ENCODE measurements at regions not wholly inside any gene's neighbourhood (a gene's known extent, or its start where the extent isn't known, plus 50 kb on each side); places are given as distances from the start of the nearest gene placed in this dataset.

- Mint-ChIP-seq H3K9me3 (peaks cover 4 to 32% (median 16%) of the 10 kb centered on the region in 7 donors), H3K4me3 (no peak overlapping the region), H3K27ac (no peak overlapping the region), H3K4me1 (no peaks in the 10 kb centered on the region), H3K27me3 (peaks cover 15 to 25% (median 21%) of the 10 kb centered on the region in 3 donors), H3K36me3 (peaks cover 6 to 8% of the 10 kb centered on the region in 2 donors)
- DNase-seq (no peak), ATAC-seq (ENCODE audit: low read depth in 2 of 2) (no peak)
These were observed 133.3 kb upstream of the NAMPT start for GRCh38 chr7:106418094-106418493.

DNA sequence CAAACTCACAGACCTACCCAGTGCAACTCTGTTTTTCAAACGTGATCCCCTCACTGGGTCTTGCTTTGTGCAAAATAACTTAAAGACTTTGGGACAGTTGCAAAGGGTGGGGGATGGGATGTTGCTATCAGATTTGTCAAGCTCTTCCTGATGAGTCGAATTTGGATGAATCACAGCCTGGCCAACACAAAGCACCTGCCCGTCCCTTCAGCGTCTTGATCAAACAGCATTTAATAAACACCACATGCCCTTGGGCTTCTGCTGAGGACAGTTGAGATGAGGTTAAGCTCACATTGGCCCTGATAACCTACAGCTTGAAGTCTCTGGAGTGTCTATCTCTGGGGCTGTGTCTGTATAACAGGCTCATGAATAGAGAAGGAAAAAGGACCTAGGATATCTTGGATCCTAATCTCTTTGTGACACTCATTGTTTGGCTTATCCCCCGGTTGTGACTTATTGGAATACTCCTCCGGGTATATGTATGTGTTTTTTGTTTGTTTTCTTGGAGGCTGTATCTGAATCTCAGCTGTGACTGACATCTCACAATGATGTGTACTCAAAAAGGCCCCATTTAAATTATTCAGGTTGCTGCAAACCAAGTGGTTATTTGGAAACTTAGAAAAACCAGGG, 132.6 kb upstream of the NAMPT start:
- peaks cover 6 to 8% of the 10 kb centered on the region in 2 donors for H3K36me3 Mint-ChIP-seq
- H3K4me1 Mint-ChIP-seq: no peaks in the 10 kb centered on the region
- no peak overlapping the region for H3K27ac Mint-ChIP-seq
- DNase-seq (no peak), ATAC-seq (ENCODE audit: low read depth in 2 of 2) (no peak)
- peaks cover 4 to 32% (median 16%) of the 10 kb centered on the region in 7 donors for H3K9me3 Mint-ChIP-seq
- H3K27me3 Mint-ChIP-seq: peaks cover 15 to 26% (median 21%) of the 10 kb centered on the region in 3 donors
- H3K4me3 Mint-ChIP-seq: no peak overlapping the region

- no peak for ATAC-seq (ENCODE audit: low read depth in 2 of 2)
- Mint-ChIP-seq H3K27me3 (peaks cover 24 to 35% (median 30%) of the 10 kb centered on the region in 3 donors), H3K36me3 (peaks cover 6 to 8% of the 10 kb centered on the region in 2 donors), H3K27ac (no peak overlapping the region), H3K4me3 (no peak overlapping the region), H3K4me1 (no peaks in the 10 kb centered on the region), H3K9me3 (peaks cover 4 to 32% (median 16%) of the 10 kb centered on the region in 7 donors)
- no peak for DNase-seq
These were observed 131.6 kb upstream of the NAMPT start for GRCh38 chr7:106416430-106416829.

DNA sequence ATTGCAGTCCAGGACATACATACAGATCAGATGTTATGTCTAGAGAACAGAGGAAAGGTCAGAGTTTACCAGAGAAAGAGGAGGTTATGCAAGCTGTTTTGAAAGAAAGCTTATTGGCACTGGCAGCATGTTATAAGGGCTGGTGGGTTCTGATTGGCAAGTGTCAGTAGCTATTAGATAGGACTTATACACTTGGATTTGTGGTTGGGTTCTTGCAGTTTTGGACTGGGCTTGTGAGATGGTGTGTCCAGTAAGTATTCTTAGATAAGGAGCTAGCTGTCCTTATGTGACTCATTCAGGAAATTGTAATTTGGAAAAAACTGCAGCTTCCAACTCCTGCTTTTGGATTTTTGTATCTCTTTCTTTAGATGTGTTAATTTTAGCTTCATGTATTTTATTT, 130.7 kb upstream of the NAMPT start:
- Mint-ChIP-seq H3K27ac (no peak overlapping the region), H3K36me3 (peaks cover 6 to 8% of the 10 kb centered on the region in 2 donors), H3K4me3 (no peak overlapping the region), H3K27me3 (peaks cover 34 to 44% (median 36%) of the 10 kb centered on the region in 3 donors), H3K9me3 (peaks cover 4 to 32% (median 16%) of the 10 kb centered on the region in 7 donors), H3K4me1 (no peaks in the 10 kb centered on the region)
- DNase-seq: no peak
- ATAC-seq (ENCODE audit: low read depth in 2 of 2): no peak

DNA sequence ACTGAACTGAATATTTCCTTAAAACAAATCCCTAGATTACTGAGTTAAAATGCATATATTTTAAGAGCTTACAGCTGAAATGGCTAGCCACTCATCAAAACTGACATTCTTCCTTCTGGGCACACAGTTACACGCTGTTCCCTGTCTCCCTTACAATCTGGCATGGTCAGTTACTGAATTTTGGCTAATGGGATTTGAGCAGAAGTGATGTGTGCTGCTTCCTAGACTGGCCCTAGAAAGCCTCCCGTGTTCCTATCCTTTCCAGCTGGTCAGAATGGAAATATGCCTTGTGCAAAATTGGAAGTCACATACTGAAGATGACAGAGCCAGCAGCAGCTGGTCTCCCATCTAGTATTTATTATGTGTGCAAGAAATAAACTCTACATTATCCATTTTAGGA, 128.7 kb upstream of the NAMPT start:
- Mint-ChIP-seq H3K4me1 (no peaks in the 10 kb centered on the region), H3K27ac (no peak overlapping the region), H3K36me3 (peaks cover 6 to 8% of the 10 kb centered on the region in 2 donors), H3K27me3 (peaks cover 28 to 35% (median 32%) of the 10 kb centered on the region in 3 donors), H3K4me3 (no peak overlapping the region), H3K9me3 (peaks cover 4 to 28% (median 16%) of the 10 kb centered on the region in 7 donors)
- DNase-seq: no peak
- no peak for ATAC-seq (ENCODE audit: low read depth in 2 of 2)

GRCh38 chr7:106405697-106406141, 120.9 kb upstream of the NAMPT start:
- DNase-seq (no peak), ATAC-seq (ENCODE audit: low read depth in 2 of 2) (no peak)
- H3K4me3 Mint-ChIP-seq: no peak overlapping the region
- H3K9me3 Mint-ChIP-seq: peaks cover 0 to 7% (median 3%) of the 10 kb centered on the region in 7 donors
- no peaks in the 10 kb centered on the region for H3K4me1 Mint-ChIP-seq
- peaks cover 0 to 6% of the 10 kb centered on the region in 2 donors for H3K36me3 Mint-ChIP-seq
- H3K27ac Mint-ChIP-seq: no peak overlapping the region
- peaks cover 29 to 41% (median 36%) of the 10 kb centered on the region in 3 donors for H3K27me3 Mint-ChIP-seq

DNA sequence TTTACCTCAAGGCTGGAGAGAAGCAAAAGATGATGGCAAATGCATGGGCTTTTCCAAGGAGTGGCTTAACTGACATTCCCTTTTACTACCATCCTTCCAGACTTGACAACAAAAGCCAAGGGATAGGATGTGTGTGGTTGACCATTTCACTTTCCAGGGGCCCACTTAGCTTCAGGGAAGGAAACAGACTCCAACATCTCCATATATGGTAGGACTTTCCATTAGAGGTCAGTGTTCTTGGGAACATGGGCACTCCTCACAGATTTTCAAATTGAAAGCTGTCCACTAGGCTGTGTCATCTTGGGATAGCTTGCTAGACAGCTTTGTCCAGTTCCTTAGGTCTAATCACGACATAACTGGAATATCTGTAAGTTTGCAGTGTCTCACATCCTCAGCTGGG, 118.1 kb upstream of the NAMPT start:
- peaks cover 0 to 7% (median 3%) of the 10 kb centered on the region in 7 donors for H3K9me3 Mint-ChIP-seq
- no peak overlapping the region for H3K4me3 Mint-ChIP-seq
- no peaks in the 10 kb centered on the region for H3K4me1 Mint-ChIP-seq
- peaks cover 0 to 6% of the 10 kb centered on the region in 2 donors for H3K36me3 Mint-ChIP-seq
- ATAC-seq (ENCODE audit: low read depth in 2 of 2): no peak
- H3K27me3 Mint-ChIP-seq: peaks cover 31 to 49% (median 44%) of the 10 kb centered on the region in 3 donors
- no peak overlapping the region for H3K27ac Mint-ChIP-seq
- DNase-seq: no peak

- H3K36me3 Mint-ChIP-seq: peaks cover 0 to 7% of the 10 kb centered on the region in 2 donors
- no peaks in the 10 kb centered on the region for H3K4me1 Mint-ChIP-seq
- peaks cover 0 to 7% (median 0%) of the 10 kb centered on the region in 7 donors for H3K9me3 Mint-ChIP-seq
- H3K27me3 Mint-ChIP-seq: peaks cover 35 to 61% (median 54%) of the 10 kb centered on the region in 3 donors
- DNase-seq (no peak), ATAC-seq (ENCODE audit: low read depth in 2 of 2) (no peak)
- no peak overlapping the region for H3K27ac Mint-ChIP-seq
- H3K4me3 Mint-ChIP-seq: no peak overlapping the region
These were observed 116.1 kb upstream of the NAMPT start for GRCh38 chr7:106400923-106401322.

DNA sequence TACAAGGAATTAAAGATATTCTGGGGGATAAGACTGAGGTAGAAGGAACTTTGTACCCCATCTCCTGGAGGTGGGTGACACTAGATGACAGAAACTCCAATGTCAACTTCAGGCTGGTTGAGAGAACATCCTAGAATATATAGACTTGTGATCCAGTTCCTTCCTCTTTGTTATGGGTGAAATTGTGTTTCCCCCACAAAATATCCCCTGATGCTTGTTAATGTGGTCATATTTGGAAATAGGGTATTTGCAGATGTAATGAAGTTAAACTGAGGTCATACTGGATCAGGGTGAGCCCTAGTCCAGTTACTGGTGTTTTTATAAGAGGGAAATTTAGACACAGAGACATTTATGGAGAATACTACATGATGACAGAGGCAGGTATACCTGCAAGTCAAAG, 114.0 kb upstream of the NAMPT start:
- no peaks in the 10 kb centered on the region for H3K4me1 Mint-ChIP-seq
- H3K4me3 Mint-ChIP-seq: no peak overlapping the region
- no peak overlapping the region for H3K27ac Mint-ChIP-seq
- peaks cover 0 to 11% (median 2%) of the 10 kb centered on the region in 7 donors for H3K9me3 Mint-ChIP-seq
- no peak for ATAC-seq (ENCODE audit: low read depth in 2 of 2)
- DNase-seq: no peak
- peaks cover 38 to 67% (median 60%) of the 10 kb centered on the region in 3 donors for H3K27me3 Mint-ChIP-seq
- peaks cover 0 to 13% of the 10 kb centered on the region in 2 donors for H3K36me3 Mint-ChIP-seq

GRCh38 chr7:106397994-106398393, 113.2 kb upstream of the NAMPT start:
- Mint-ChIP-seq H3K4me3 (no peak overlapping the region), H3K27me3 (peaks cover 35 to 59% (median 53%) of the 10 kb centered on the region in 3 donors), H3K36me3 (peaks cover 0 to 8% of the 10 kb centered on the region in 2 donors), H3K4me1 (no peaks in the 10 kb centered on the region), H3K9me3 (peaks cover 0 to 4% (median 0%) of the 10 kb centered on the region in 7 donors), H3K27ac (peak overlapping the region in 1 of 6 donors; percentile 45)
- no peak for ATAC-seq (ENCODE audit: low read depth in 2 of 2)
- DNase-seq: no peak

- Mint-ChIP-seq H3K27me3 (peaks cover 40 to 52% (median 44%) of the 10 kb centered on the region in 3 donors), H3K9me3 (peaks cover 0 to 4% (median 0%) of the 10 kb centered on the region in 7 donors), H3K4me1 (no peaks in the 10 kb centered on the region), H3K36me3 (peaks cover 0 to 8% of the 10 kb centered on the region in 2 donors), H3K27ac (no peak overlapping the region), H3K4me3 (no peak overlapping the region)
- DNase-seq: no peak
- ATAC-seq (ENCODE audit: low read depth in 2 of 2): no peak
These were observed 109.7 kb upstream of the NAMPT start for GRCh38 chr7:106394526-106394925.

GRCh38 chr7:106393564-106394251, 108.9 kb upstream of the NAMPT start:
- peaks cover 0 to 8% of the 10 kb centered on the region in 2 donors for H3K36me3 Mint-ChIP-seq
- no peak overlapping the region for H3K4me3 Mint-ChIP-seq
- H3K27ac Mint-ChIP-seq: no peak overlapping the region
- ATAC-seq (ENCODE audit: low read depth in 2 of 2) (no peak), DNase-seq (no peak)
- H3K27me3 Mint-ChIP-seq: peaks cover 36 to 44% (median 37%) of the 10 kb centered on the region in 3 donors
- H3K9me3 Mint-ChIP-seq: peaks cover 0 to 4% (median 0%) of the 10 kb centered on the region in 7 donors
- no peaks in the 10 kb centered on the region for H3K4me1 Mint-ChIP-seq

- H3K4me3 Mint-ChIP-seq: peak overlapping the region in 1 of 8 donors; percentile 23
- H3K36me3 Mint-ChIP-seq: peaks cover 0 to 8% of the 10 kb centered on the region in 2 donors
- no peaks in the 10 kb centered on the region for H3K4me1 Mint-ChIP-seq
- DNase-seq (no peak), ATAC-seq (ENCODE audit: low read depth in 2 of 2) (no peak)
- peaks cover 28 to 37% (median 33%) of the 10 kb centered on the region in 3 donors for H3K27me3 Mint-ChIP-seq
- no peak overlapping the region for H3K27ac Mint-ChIP-seq
- H3K9me3 Mint-ChIP-seq: peaks cover 0 to 4% (median 0%) of the 10 kb centered on the region in 7 donors
These were observed 107.8 kb upstream of the NAMPT start for GRCh38 chr7:106392590-106392989.

DNA sequence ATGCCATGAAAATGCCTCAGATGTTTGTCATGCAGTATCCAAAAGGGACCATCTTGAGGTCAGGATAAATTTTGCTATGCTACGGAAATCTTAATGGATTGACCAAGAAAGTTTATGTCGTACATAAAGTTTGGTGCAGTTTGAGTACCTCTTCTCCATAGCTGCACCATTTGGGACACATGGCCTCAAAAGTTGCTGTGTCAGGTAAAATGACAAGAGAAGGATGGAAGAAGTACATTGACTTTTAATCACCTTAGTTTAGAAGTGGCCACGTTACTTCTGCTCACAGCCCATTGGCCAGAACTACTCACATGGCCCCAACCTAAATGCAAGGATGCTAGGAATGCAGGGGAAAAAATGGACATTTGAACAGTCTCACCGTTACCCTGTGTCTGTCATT, 107.4 kb upstream of the NAMPT start:
- Mint-ChIP-seq H3K4me3 (no peak overlapping the region), H3K36me3 (peaks cover 0 to 8% of the 10 kb centered on the region in 2 donors), H3K9me3 (peaks cover 0 to 4% (median 0%) of the 10 kb centered on the region in 7 donors), H3K4me1 (no peaks in the 10 kb centered on the region), H3K27ac (no peak overlapping the region), H3K27me3 (peaks cover 24 to 32% (median 28%) of the 10 kb centered on the region in 3 donors)
- no peak for DNase-seq
- no peak for ATAC-seq (ENCODE audit: low read depth in 2 of 2)

All from naive B cell (primary cell).